Mesendoderm (in vitro differentiated cells): ENCODE measurements at regions not wholly inside any gene's neighbourhood (a gene's known extent, or its start where the extent isn't known, plus 50 kb on each side); places are given as distances from the start of the nearest gene placed in this dataset.
"Not testable (repeated sequence)": the region's sequence is repeated elsewhere in the genome, so short reads cannot be mapped to it uniquely, and the experiment has no call there.

Source experiments
- DNase-seq: peaks from one replicate; pipeline ENCODE4 v3.0.0; 2013
- H2AK5ac ChIP-seq: 2 replicates; pipeline ENCODE4 v1.6.1; 2013; ENCODE audit warnings: low read length, inconsistent platforms
- H2BK120ac ChIP-seq: 2 replicates; pipeline ENCODE4 v1.6.1; 2013; ENCODE audit warnings: low read depth, mild to moderate bottlenecking, low read length, moderate library complexity, mixed read lengths
- H2BK15ac ChIP-seq: replicated peaks from 2 replicates; pipeline ENCODE4 v1.6.1; 2013; ENCODE audit warnings: low read depth, mild to moderate bottlenecking, moderate library complexity
- H2BK5ac ChIP-seq: 2 replicates; pipeline ENCODE4 v1.6.1; 2013; ENCODE audit warnings: low read length, inconsistent platforms
- H3K18ac ChIP-seq: 2 replicates; pipeline ENCODE4 v1.6.1; 2013; ENCODE audit warnings: mild to moderate bottlenecking, low read length, mixed read lengths
- H3K23ac ChIP-seq: one replicate; pipeline ENCODE4 v1.6.1; 2013; ENCODE audit warnings: low read length
- H3K27ac ChIP-seq: 2 replicates; pipeline ENCODE4 v1.5.1; 2013; ENCODE audit warnings: low read depth, mild to moderate bottlenecking, inconsistent platforms, low read length, moderate library complexity
- H3K27me3 ChIP-seq: 2 replicates; pipeline ENCODE4 v1.6.1; 2013; ENCODE audit warnings: low read length, control low read depth, mild to moderate bottlenecking, inconsistent platforms; ENCODE audit not compliant: insufficient read depth, poor library complexity
- H3K36me3 ChIP-seq: 2 replicates; pipeline ENCODE4 v1.6.1; 2013; ENCODE audit warnings: low read length, inconsistent platforms; ENCODE audit not compliant: control insufficient read depth, insufficient read depth
- H3K4ac ChIP-seq: one replicate; pipeline ENCODE4 v1.6.1; 2013; ENCODE audit warnings: low read depth, mild to moderate bottlenecking, low read length, moderate library complexity
- H3K4me1 ChIP-seq: 2 replicates; pipeline ENCODE4 v1.6.1; 2013; ENCODE audit warnings: low read depth, low read length, inconsistent platforms; ENCODE audit not compliant: control insufficient read depth
- H3K4me2 ChIP-seq: 2 replicates; pipeline ENCODE4 v1.6.1; 2013; ENCODE audit warnings: low read length
- H3K4me3 ChIP-seq: 2 replicates; pipeline ENCODE4 v1.5.1; 2013; ENCODE audit warnings: mild to moderate bottlenecking, low read length
- H3K56ac ChIP-seq: one replicate; pipeline ENCODE4 v1.6.1; 2013; ENCODE audit warnings: low read length
- H3K79me1 ChIP-seq: 2 replicates; pipeline ENCODE4 v1.6.1; 2013; ENCODE audit warnings: low read length, inconsistent platforms
- H3K79me2 ChIP-seq: 2 replicates; pipeline ENCODE4 v1.6.1; 2013; ENCODE audit warnings: mild to moderate bottlenecking, low read length; ENCODE audit not compliant: control insufficient read depth, insufficient read depth
- H3K9ac ChIP-seq: 2 replicates; pipeline ENCODE4 v1.6.1; 2013; ENCODE audit warnings: low read length, inconsistent platforms
- H4K5ac ChIP-seq: one replicate; pipeline ENCODE4 v1.6.1; 2013; ENCODE audit warnings: low read length
- H4K8ac ChIP-seq: one replicate; pipeline ENCODE4 v1.6.1; 2013; ENCODE audit warnings: low read depth, mild to moderate bottlenecking, control low read depth, low read length, moderate library complexity
- WGBS: extraction: QIAGEN DNeasy Blood & Tissue Kit; methylation state at CpG from one replicate; pipeline ENCODE4 v1.1.7; 2013; ENCODE audit warnings: low lambda C conversion rate, missing lambda C conversion rate; ENCODE audit not compliant: insufficient coverage; ENCODE audit errors: extremely low coverage; 5-methylcytosine and 5-hydroxymethylcytosine counted together

GRCh38 chr1:199839608-199840007, 187.9 kb upstream of the NR5A2 start:
- H2BK5ac ChIP-seq, H3K56ac ChIP-seq, H2AK5ac ChIP-seq, H3K23ac ChIP-seq, H3K27me3 ChIP-seq, H3K4ac ChIP-seq, H2BK120ac ChIP-seq, H4K8ac ChIP-seq, H3K4me1 ChIP-seq, H2BK15ac ChIP-seq, H3K36me3 ChIP-seq, H4K5ac ChIP-seq, H3K27ac ChIP-seq, H3K4me2 ChIP-seq, H3K79me1 ChIP-seq, DNase-seq, H3K18ac ChIP-seq, H3K79me2 ChIP-seq, H3K9ac ChIP-seq, H3K4me3 ChIP-seq: not testable (repeated sequence)
- WGBS: no CpG with 5 or more reads among the region's 8 CpGs

GRCh38 chr1:199843096-199843495, 184.4 kb upstream of the NR5A2 start:
- not testable (repeated sequence) for H3K9ac ChIP-seq, H3K4me2 ChIP-seq, H3K4me1 ChIP-seq, H3K36me3 ChIP-seq, H4K8ac ChIP-seq, H3K18ac ChIP-seq, H4K5ac ChIP-seq, H3K56ac ChIP-seq, H3K4ac ChIP-seq, H3K79me2 ChIP-seq, H3K4me3 ChIP-seq, H2BK15ac ChIP-seq, H3K27ac ChIP-seq, H3K79me1 ChIP-seq, H3K27me3 ChIP-seq, H3K23ac ChIP-seq, H2BK120ac ChIP-seq, H2BK5ac ChIP-seq, H2AK5ac ChIP-seq, DNase-seq
- whole genome bisulfite sequencing: no CpG with 5 or more reads among the region's 2 CpGs

GRCh38 chr1:199843861-199844260, 183.6 kb upstream of the NR5A2 start:
- H3K27me3 ChIP-seq: no peaks in the 10 kb centered on the region
- H3K4me2 ChIP-seq: no peak overlapping the region
- no peak overlapping the region for H2BK5ac ChIP-seq
- no peak overlapping the region for H3K18ac ChIP-seq
- H4K8ac ChIP-seq: no peak overlapping the region
- H3K27ac ChIP-seq: no peak overlapping the region
- no peaks in the 10 kb centered on the region for H3K79me1 ChIP-seq
- no peaks in the 10 kb centered on the region for H3K4me1 ChIP-seq
- no peak overlapping the region for H3K9ac ChIP-seq
- H3K56ac ChIP-seq: no peak overlapping the region
- DNase-seq: no peak
- H2AK5ac ChIP-seq: no peak overlapping the region
- no peak overlapping the region for H3K4me3 ChIP-seq
- no peak overlapping the region for H3K23ac ChIP-seq
- H4K5ac ChIP-seq: no peak overlapping the region
- WGBS: no CpG with 5 or more reads among the region's 2 CpGs
- no peak overlapping the region for H2BK15ac ChIP-seq
- H2BK120ac ChIP-seq: no peak overlapping the region
- no peaks in the 10 kb centered on the region for H3K79me2 ChIP-seq
- no peaks in the 10 kb centered on the region for H3K36me3 ChIP-seq
- H3K4ac ChIP-seq: no peak overlapping the region

DNA sequence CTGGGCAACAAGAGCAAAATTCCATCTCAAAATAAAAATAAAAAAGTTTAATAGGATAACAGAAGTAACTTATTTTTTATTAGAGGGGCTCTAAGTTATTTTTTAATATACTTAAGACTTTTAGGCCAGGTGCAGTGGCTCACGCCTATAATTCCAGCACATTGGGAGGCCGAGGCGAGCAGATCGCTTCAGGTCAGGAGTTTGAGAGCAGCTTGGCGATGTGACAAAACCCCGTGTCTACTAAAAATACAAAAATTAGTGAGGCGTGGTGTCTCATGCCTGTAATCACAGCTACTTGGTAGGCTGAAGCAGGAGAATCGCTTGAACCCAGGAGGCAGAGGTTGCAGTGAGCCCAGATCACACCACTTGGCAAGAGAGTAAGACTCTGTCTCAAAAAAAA, 180.5 kb upstream of the NR5A2 start:
- Histone ChIP-seq H2BK120ac (no peak overlapping the region), H3K79me2 (no peaks in the 10 kb centered on the region), H3K4me1 (no peaks in the 10 kb centered on the region), H3K27me3 (no peaks in the 10 kb centered on the region), H2AK5ac (no peak overlapping the region), H3K18ac (no peak overlapping the region), H3K27ac (no peak overlapping the region), H3K23ac (no peak overlapping the region), H3K9ac (no peak overlapping the region), H3K4me2 (no peak overlapping the region), H3K36me3 (no peaks in the 10 kb centered on the region), H2BK5ac (no peak overlapping the region), H3K4ac (no peak overlapping the region), H4K5ac (no peak overlapping the region), H4K8ac (no peak overlapping the region), H3K4me3 (no peak overlapping the region), H2BK15ac (no peak overlapping the region), H3K56ac (no peak overlapping the region), H3K79me1 (no peaks in the 10 kb centered on the region)
- no CpG with 5 or more reads among the region's 8 CpGs for whole genome bisulfite sequencing
- DNase-seq: no peak

DNA sequence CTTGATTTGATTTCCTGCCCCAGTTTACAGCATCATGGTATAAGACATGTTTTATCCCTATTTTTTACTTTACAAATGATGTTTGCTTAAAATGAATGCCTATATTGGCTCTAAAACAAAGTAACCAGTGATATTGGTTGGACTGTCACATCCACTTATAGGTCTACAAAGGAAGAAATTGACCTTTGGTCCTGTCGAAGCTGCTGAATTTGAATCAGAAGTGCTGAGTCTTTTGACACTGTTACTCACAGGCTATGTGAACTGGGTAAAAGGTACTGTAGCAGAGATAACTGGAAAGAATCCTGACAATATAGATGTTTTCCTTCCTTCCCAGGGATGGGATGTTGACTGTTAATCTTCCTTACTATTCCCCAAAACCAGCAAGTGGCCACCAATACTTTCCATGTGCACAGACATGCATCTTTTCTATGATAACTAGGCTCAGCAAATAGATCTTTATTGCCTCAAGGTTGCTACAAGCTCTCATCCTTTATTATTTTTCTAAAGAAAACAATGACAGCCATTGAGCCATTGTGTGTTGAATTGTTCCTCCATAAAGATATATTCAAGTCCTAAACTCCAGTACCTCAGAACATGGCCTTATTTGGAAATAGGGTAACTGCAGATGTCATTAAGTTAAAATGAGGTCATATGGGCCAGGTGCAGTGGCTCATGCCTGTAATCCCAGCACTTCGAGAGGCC, 175.9 kb upstream of the NR5A2 start:
- no CpG with 5 or more reads among the region's 2 CpGs for WGBS
- Histone ChIP-seq H3K79me2 (no peaks in the 10 kb centered on the region), H2BK120ac (no peak overlapping the region), H3K23ac (no peak overlapping the region), H3K56ac (no peak overlapping the region), H3K79me1 (no peaks in the 10 kb centered on the region), H3K4me2 (no peak overlapping the region), H3K4ac (no peak overlapping the region), H3K4me1 (peaks cover 3% of the 10 kb centered on the region), H2BK15ac (no peak overlapping the region), H3K4me3 (no peak overlapping the region), H2BK5ac (no peak overlapping the region), H3K27me3 (no peaks in the 10 kb centered on the region), H3K9ac (no peak overlapping the region), H3K36me3 (no peaks in the 10 kb centered on the region), H3K27ac (no peak overlapping the region), H4K5ac (no peak overlapping the region), H4K8ac (no peak overlapping the region), H2AK5ac (no peak overlapping the region), H3K18ac (no peak overlapping the region)
- DNase-seq: no peak

DNA sequence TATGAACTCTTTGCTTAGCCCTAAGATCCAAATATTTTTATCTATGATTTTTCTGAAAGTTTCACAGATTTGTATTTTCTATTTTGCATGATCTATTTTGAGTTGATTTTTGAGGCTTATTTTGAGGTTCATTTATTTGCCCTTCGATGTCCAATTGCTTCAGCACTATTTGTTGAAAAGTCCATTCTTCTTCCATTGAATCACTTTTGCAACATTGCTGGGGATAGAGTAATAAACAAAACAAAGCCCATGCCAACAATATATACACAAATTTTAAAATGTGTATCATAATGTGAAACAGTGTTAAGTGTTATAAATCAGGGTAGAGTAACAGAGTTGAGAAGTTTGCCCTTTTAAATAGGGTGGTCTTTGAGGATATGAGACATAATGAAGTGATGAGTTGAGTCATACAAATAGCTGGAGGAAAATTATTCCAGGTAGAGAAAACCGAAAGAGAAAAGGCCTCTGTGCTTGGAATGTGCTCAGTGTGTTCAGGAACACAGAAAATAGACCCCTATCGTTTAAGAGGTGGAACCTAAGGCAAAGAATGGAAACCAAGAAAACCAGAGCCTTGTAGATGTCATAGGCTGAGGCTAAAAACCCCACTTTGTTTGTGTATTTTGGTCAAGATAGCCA, 172.7 kb upstream of the NR5A2 start:
- Histone ChIP-seq H2BK120ac (no peak overlapping the region), H4K5ac (no peak overlapping the region), H3K36me3 (no peaks in the 10 kb centered on the region), H4K8ac (no peak overlapping the region), H3K4me3 (no peak overlapping the region), H3K18ac (no peak overlapping the region), H3K56ac (no peak overlapping the region), H3K79me2 (no peaks in the 10 kb centered on the region), H3K23ac (no peak overlapping the region), H3K4me2 (no peak overlapping the region), H3K27ac (no peak overlapping the region), H3K9ac (no peak overlapping the region), H3K4me1 (peaks cover 3% of the 10 kb centered on the region), H3K4ac (no peak overlapping the region), H2BK5ac (no peak overlapping the region), H3K27me3 (no peaks in the 10 kb centered on the region), H2BK15ac (no peak overlapping the region), H2AK5ac (no peak overlapping the region), H3K79me1 (no peaks in the 10 kb centered on the region)
- DNase-seq: no peak
- WGBS: no CpG with 5 or more reads among the region's 3 CpGs
